K562 (cell line): ENCODE measurements at regions not wholly inside any gene's neighbourhood (a gene's known extent, or its start where the extent isn't known, plus 50 kb on each side); places are given as distances from the start of the nearest gene placed in this dataset.

Experiments used
- ATAC-seq: fragments of 200-7000 bp; cut with Tn5 transposase; 3 replicates; pipeline ENCODE4 v1.9.1; 2020; ENCODE audit warnings: moderate library complexity
- BruUV-seq: library from RNA; stranded (reverse); fragments of 400-500 nt; replicated peaks from 2 replicates; lab custom pipeline; 2021; lab: Mats Ljungman, UMichigan
- CTCF ChIA-PET: fragments of 300-600 bp; formaldehyde crosslinking; extraction: SDS; loops from one replicate; lab custom pipeline; 2021; ENCODE audit warnings: low intra/inter-chr PET ratio; lab: Yijun Ruan, JAX
- POLR2A ChIA-PET: fragments of 300-600, 350-650 bp; sonication (Branson Sonifier 250); formaldehyde crosslinking; extraction: SDS; loops from one replicate; lab custom pipeline; 2021; ENCODE audit warnings: antibody characterized with exemption, inconsistent platforms; lab: Yijun Ruan, JAX
- DNase-seq, 4 experiments: peaks; one replicate each; pipeline versions ENCODE4 v3.0.0 to v3.0.0-alpha.2; 2011 to 2018; ENCODE audit warnings: low spot score in 3 of 4, mixed read lengths in 3 of 4; ENCODE audit errors: extremely low read depth in 1 of 4
- FAIRE-seq: peaks from 2 replicates; lab custom pipeline; 2011; peaks lifted over from hg19 to GRCh38; lab: Jason Lieb, UNC
- H2AFZ ChIP-seq: 2 replicates; pipeline ENCODE4 v1.6.0; 2011; ENCODE audit warnings: low read depth, low read length, control low read depth, inconsistent platforms
- H3K27ac ChIP-seq: fragments of 200-600 bp; 3 replicates; pipeline ENCODE4 v1.8.0; 2011; ENCODE audit warnings: low read depth, mild to moderate bottlenecking, control low read depth, inconsistent platforms, low read length, moderate library complexity, mixed read lengths; ENCODE audit errors: extremely low read depth
- H3K27me3 ChIP-seq, 2 experiments: fragments of 300-600 bp in 1 of 2; 2 replicates in 1 of 2; 3 replicates in 1 of 2; pipeline versions ENCODE4 v1.6.0 to v1.8.0; 2011; ENCODE audit warnings: inconsistent platforms in 2 of 2, low read length in 2 of 2, mild to moderate bottlenecking in 1 of 2, mixed read lengths in 1 of 2, moderate library complexity in 1 of 2; ENCODE audit not compliant: control insufficient read depth in 2 of 2, insufficient read depth in 2 of 2
- H3K36me3 ChIP-seq: fragments of 300-600 bp; 3 replicates; pipeline ENCODE4 v1.8.0; 2011; ENCODE audit warnings: mild to moderate bottlenecking, low read length, inconsistent platforms; ENCODE audit not compliant: control insufficient read depth, insufficient read depth
- H3K4me1 ChIP-seq, 2 experiments: fragments of 200-600 bp in 1 of 2; replicated peaks in 1 of 2; 2 replicates in 1 of 2; 3 replicates in 1 of 2; pipeline versions ENCODE4 v1.5.1 to v1.8.0; 2011; ENCODE audit warnings: inconsistent platforms in 2 of 2, low read length in 2 of 2, mild to moderate bottlenecking in 1 of 2, mixed read lengths in 1 of 2, moderate library complexity in 1 of 2; ENCODE audit not compliant: control insufficient read depth in 2 of 2, insufficient read depth in 2 of 2
- H3K4me2 ChIP-seq: 2 replicates; pipeline ENCODE4 v1.6.1; 2011; ENCODE audit warnings: low read length, control low read depth, inconsistent platforms, mixed read lengths; ENCODE audit not compliant: insufficient read depth
- H3K4me3 ChIP-seq: fragments of 200-600 bp; sonication (generic), shearing (Covaris generic); 2 replicates; pipeline ENCODE4 v1.5.1; 2016; ENCODE audit warnings: control low read depth, inconsistent platforms
- H3K79me2 ChIP-seq: fragments of 200-600 bp; 3 replicates; pipeline ENCODE4 v1.8.0; 2011; ENCODE audit warnings: low read length, inconsistent platforms; ENCODE audit not compliant: control insufficient read depth, insufficient read depth
- H3K9ac ChIP-seq, 2 experiments: 2 replicates each; pipeline versions ENCODE4 v1.6.0 to v1.6.1; 2011; ENCODE audit warnings: low read depth in 2 of 2, low read length in 2 of 2, control low read depth in 1 of 2, inconsistent platforms in 1 of 2, mild to moderate bottlenecking in 1 of 2, mixed read lengths in 1 of 2; ENCODE audit not compliant: insufficient read depth in 1 of 2
- H3K9me1 ChIP-seq: one replicate; pipeline ENCODE4 v1.6.0; 2011; ENCODE audit warnings: inconsistent platforms, mild to moderate bottlenecking, low read length, moderate library complexity; ENCODE audit not compliant: control insufficient read depth, insufficient read depth
- H3K9me3 ChIP-seq: replicated peaks from 2 replicates; pipeline ENCODE4 v1.5.1; 2011; ENCODE audit warnings: low read depth, low read length, inconsistent platforms; ENCODE audit not compliant: control insufficient read depth, insufficient read depth
- H4K20me1 ChIP-seq: replicated peaks from 2 replicates; pipeline ENCODE4 v1.6.1; 2011; ENCODE audit warnings: low read length, inconsistent platforms, mixed read lengths; ENCODE audit not compliant: control insufficient read depth, insufficient read depth
- HMG20A ChIP-seq: fragments of 450-650 bp; formaldehyde crosslinking; conservative IDR thresholded peaks from 2 replicates; pipeline ENCODE4 v1.4.0; 2020; ENCODE audit warnings: mild to moderate bottlenecking, mixed read lengths
- KDM1A ChIP-seq, 2 experiments: fragments of 450-650 bp; IDR thresholded peaks; 2 replicates each; pipeline ENCODE4 v1.6.1; 2016; ENCODE audit warnings: mild to moderate bottlenecking in 2 of 2
- MYNN ChIP-seq, 2 experiments: sonication (generic); formaldehyde crosslinking in 1 of 2; IDR thresholded peaks; 2 replicates each; pipeline versions ENCODE4 v1.5.0 to v1.6.1; 2016 to 2020; ENCODE audit warnings: antibody characterized with exemption in 1 of 2, missing genetic modification reagents in 1 of 2
- POLR2AphosphoS2 ChIP-seq: IDR thresholded peaks from 2 replicates; pipeline ENCODE4 v1.6.1; 2012; ENCODE audit warnings: low read length, improper control_type of control experiment
- RAD21 ChIP-seq, 2 experiments: fragments of 250-450 bp in 1 of 2; fragments of 450-650 bp in 1 of 2; sonication (Bioruptor Pico) in 1 of 2; formaldehyde crosslinking in 1 of 2; IDR thresholded peaks in 1 of 2; conservative IDR thresholded peaks in 1 of 2; 2 replicates each; pipeline versions ENCODE4 v1.4.0 to v1.8.0; 2020 to 2022; ENCODE audit warnings: mild to moderate bottlenecking in 2 of 2, moderate library complexity in 1 of 2
- STAT5B ChIP-seq: fragments of 250-450 bp; sonication (Bioruptor Pico); IDR thresholded peaks from 2 replicates; pipeline ENCODE4 v1.8.0; 2021; ENCODE audit warnings: mild to moderate bottlenecking, inconsistent platforms
- ZNF75A ChIP-seq: fragments of 450-650 bp; formaldehyde crosslinking; IDR thresholded peaks from 2 replicates; pipeline ENCODE4 v1.4.0; 2020; ENCODE audit warnings: mild to moderate bottlenecking
- ZNF778 ChIP-seq: fragments of 450-650 bp; formaldehyde crosslinking; IDR thresholded peaks from 2 replicates; pipeline ENCODE4 v1.4.0; 2020; ENCODE audit warnings: mild to moderate bottlenecking, moderate library complexity
- WGBS: fragments of 100-300 bp; shearing (Covaris generic); methylation state at CpG from one replicate; pipeline ENCODE4 v1.1.6; 2016; ENCODE audit warnings: low coverage, mixed read lengths; ENCODE audit not compliant: insufficient coverage; ENCODE audit errors: missing lambda C conversion rate; 5-methylcytosine and 5-hydroxymethylcytosine counted together
- in situ Hi-C: fragments of 300-500 bp; cut with MboI; formaldehyde crosslinking; loops from 4 replicates; pipeline ENCODE4 v1.15.0; 2018; ENCODE audit warnings: inconsistent platforms, mixed read lengths
- intact Hi-C: fragments of 100-400 bp; cut with micrococcal nuclease; formaldehyde crosslinking; loops from 2 replicates; pipeline ENCODE4 v1.14.2; 2022
- TF ChIP-seq, protein P1 (sequence below): IDR thresholded peaks from 3 replicates; pipeline ENCODE4 v1.6.1; 2011; ENCODE audit warnings: borderline replicate concordance, mild to moderate bottlenecking; ENCODE audit not compliant: insufficient read length, insufficient read depth

DNA sequence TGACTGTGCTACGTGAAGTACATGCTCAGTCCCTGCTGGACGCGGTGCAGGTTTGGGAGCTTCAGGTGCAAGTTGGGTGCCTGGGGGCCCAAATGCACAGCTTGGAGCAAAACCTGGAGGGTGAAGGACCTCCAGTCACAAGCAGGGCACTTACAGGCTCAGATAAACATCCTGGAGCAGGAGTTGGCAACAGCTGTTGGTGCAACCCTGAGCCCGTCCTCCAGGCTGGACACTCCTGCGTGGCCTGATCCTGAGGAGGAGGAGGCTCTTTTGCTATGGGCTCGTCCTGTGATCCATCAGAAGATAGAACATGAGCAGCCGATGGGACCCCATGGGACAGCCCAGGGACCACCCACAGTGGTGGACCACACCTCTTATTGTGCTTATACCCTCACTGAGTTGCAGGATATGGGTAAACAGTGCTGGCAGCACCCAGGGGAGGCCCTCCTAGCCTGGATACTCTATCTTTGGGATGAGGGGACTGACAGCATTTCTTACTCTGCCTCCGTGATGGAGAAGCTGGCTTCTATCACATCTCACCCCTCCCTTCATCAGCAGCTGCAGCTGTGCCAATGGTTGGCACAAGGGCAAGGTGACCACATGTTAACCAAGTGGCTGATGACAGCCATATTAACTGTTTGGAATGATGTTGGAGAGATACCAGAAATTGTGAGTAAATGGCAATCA is 301.6 kb downstream of the ZPLD1 start:
- no peak for DNase-seq
- ChIA-PET POLR2A (no interaction called here), CTCF (no interaction called here)
- no TSS peak for BruUV-seq
- in situ Hi-C loops, result no loop called here
- Histone ChIP-seq H2AFZ (no peak overlapping the region), H4K20me1 (no peaks in the 10 kb centered on the region), H3K9me1 (no peaks in the 10 kb centered on the region), H3K4me2 (no peak overlapping the region), H3K36me3 (no peaks in the 10 kb centered on the region), H3K27ac (no peak overlapping the region), H3K27me3 (no peaks in the 10 kb centered on the region), H3K79me2 (no peaks in the 10 kb centered on the region), H3K9me3 (no peaks in the 10 kb centered on the region), H3K4me3 (no peak overlapping the region), H3K4me1 (no peaks in the 10 kb centered on the region), H3K9ac (no peak overlapping the region)
- TF ChIP-seq, protein P1, sequence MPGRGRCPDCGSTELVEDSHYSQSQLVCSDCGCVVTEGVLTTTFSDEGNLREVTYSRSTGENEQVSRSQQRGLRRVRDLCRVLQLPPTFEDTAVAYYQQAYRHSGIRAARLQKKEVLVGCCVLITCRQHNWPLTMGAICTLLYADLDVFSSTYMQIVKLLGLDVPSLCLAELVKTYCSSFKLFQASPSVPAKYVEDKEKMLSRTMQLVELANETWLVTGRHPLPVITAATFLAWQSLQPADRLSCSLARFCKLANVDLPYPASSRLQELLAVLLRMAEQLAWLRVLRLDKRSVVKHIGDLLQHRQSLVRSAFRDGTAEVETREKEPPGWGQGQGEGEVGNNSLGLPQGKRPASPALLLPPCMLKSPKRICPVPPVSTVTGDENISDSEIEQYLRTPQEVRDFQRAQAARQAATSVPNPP, result no peak
- no peak for TF ChIP-seq ZNF778 (CRISPR knock-in tag)
- TF ChIP-seq MYNN (IDR thresholded peaks at IDR 0.05), result no peak
- no peak for TF ChIP-seq MYNN (CRISPR knock-in tag; IDR thresholded peaks at IDR 0.05)
- TF ChIP-seq HMG20A (CRISPR knock-in tag), result no peak
- no peak for TF ChIP-seq POLR2AphosphoS2
- no peak for TF ChIP-seq STAT5B (CRISPR knock-in tag)
- TF ChIP-seq KDM1A (IDR thresholded peaks at IDR 0.05), result no peak
- TF ChIP-seq RAD21 (CRISPR knock-in tag; conservative IDR thresholded peaks at IDR 0.05 in 1 of 2, IDR thresholded peaks at IDR 0.05 in 1 of 2), result no peak
- no peak for TF ChIP-seq ZNF75A (CRISPR knock-in tag)
- intact Hi-C loops, result no loop called here
- FAIRE-seq, result no peak
- 0% methylated on average over 7 of the region's 8 CpGs for WGBS
- ATAC-seq, result no peak
